ENCODE measurements at regions not wholly inside any gene's neighbourhood (a gene's known extent, or its start where the extent isn't known, plus 50 kb on each side); places are given as distances from the start of the nearest gene placed in this dataset.

DNA sequence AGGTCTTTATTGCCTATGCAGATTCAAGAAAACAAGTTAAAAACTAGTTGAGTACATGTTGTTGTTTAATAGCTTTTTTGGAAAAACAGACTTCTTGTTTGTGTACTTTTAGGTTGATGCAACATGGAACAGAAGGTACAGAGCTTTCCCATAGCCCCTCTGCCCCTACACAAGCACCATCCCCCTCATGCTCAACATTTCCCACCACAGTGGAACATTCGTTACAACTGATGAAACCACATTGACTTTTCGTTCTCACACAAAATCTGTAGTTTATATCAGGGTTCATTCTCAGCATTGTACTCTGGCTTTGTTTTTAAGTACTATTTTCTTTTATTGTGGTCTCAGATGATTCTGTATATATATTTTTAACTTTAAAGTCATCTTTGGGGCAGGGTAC is 1054.6 kb downstream of the NTRK3 start (continued):
- TF ChIP-seq, protein P1, sequence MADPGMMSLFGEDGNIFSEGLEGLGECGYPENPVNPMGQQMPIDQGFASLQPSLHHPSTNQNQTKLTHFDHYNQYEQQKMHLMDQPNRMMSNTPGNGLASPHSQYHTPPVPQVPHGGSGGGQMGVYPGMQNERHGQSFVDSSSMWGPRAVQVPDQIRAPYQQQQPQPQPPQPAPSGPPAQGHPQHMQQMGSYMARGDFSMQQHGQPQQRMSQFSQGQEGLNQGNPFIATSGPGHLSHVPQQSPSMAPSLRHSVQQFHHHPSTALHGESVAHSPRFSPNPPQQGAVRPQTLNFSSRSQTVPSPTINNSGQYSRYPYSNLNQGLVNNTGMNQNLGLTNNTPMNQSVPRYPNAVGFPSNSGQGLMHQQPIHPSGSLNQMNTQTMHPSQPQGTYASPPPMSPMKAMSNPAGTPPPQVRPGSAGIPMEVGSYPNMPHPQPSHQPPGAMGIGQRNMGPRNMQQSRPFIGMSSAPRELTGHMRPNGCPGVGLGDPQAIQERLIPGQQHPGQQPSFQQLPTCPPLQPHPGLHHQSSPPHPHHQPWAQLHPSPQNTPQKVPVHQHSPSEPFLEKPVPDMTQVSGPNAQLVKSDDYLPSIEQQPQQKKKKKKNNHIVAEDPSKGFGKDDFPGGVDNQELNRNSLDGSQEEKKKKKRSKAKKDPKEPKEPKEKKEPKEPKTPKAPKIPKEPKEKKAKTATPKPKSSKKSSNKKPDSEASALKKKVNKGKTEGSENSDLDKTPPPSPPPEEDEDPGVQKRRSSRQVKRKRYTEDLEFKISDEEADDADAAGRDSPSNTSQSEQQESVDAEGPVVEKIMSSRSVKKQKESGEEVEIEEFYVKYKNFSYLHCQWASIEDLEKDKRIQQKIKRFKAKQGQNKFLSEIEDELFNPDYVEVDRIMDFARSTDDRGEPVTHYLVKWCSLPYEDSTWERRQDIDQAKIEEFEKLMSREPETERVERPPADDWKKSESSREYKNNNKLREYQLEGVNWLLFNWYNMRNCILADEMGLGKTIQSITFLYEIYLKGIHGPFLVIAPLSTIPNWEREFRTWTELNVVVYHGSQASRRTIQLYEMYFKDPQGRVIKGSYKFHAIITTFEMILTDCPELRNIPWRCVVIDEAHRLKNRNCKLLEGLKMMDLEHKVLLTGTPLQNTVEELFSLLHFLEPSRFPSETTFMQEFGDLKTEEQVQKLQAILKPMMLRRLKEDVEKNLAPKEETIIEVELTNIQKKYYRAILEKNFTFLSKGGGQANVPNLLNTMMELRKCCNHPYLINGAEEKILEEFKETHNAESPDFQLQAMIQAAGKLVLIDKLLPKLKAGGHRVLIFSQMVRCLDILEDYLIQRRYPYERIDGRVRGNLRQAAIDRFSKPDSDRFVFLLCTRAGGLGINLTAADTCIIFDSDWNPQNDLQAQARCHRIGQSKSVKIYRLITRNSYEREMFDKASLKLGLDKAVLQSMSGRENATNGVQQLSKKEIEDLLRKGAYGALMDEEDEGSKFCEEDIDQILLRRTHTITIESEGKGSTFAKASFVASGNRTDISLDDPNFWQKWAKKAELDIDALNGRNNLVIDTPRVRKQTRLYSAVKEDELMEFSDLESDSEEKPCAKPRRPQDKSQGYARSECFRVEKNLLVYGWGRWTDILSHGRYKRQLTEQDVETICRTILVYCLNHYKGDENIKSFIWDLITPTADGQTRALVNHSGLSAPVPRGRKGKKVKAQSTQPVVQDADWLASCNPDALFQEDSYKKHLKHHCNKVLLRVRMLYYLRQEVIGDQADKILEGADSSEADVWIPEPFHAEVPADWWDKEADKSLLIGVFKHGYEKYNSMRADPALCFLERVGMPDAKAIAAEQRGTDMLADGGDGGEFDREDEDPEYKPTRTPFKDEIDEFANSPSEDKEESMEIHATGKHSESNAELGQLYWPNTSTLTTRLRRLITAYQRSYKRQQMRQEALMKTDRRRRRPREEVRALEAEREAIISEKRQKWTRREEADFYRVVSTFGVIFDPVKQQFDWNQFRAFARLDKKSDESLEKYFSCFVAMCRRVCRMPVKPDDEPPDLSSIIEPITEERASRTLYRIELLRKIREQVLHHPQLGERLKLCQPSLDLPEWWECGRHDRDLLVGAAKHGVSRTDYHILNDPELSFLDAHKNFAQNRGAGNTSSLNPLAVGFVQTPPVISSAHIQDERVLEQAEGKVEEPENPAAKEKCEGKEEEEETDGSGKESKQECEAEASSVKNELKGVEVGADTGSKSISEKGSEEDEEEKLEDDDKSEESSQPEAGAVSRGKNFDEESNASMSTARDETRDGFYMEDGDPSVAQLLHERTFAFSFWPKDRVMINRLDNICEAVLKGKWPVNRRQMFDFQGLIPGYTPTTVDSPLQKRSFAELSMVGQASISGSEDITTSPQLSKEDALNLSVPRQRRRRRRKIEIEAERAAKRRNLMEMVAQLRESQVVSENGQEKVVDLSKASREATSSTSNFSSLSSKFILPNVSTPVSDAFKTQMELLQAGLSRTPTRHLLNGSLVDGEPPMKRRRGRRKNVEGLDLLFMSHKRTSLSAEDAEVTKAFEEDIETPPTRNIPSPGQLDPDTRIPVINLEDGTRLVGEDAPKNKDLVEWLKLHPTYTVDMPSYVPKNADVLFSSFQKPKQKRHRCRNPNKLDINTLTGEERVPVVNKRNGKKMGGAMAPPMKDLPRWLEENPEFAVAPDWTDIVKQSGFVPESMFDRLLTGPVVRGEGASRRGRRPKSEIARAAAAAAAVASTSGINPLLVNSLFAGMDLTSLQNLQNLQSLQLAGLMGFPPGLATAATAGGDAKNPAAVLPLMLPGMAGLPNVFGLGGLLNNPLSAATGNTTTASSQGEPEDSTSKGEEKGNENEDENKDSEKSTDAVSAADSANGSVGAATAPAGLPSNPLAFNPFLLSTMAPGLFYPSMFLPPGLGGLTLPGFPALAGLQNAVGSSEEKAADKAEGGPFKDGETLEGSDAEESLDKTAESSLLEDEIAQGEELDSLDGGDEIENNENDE (IDR thresholded peaks at IDR 0.05; ENCODE audit: insufficient replicate concordance, low read length) = no peak
- no peak for TF ChIP-seq CHD1 (IDR thresholded peaks at IDR 0.05; ENCODE audit: low read depth, low read length)
- TF ChIP-seq GTF2F1 (IDR thresholded peaks at IDR 0.05; ENCODE audit: borderline replicate concordance, low read depth, low read length) = no peak
- TF ChIP-seq CHD2 (IDR thresholded peaks at IDR 0.05; ENCODE audit: low read length) = no peak
- TF ChIP-seq SUZ12 (IDR thresholded peaks at IDR 0.05; ENCODE audit: low read length) = no peak
- TF ChIP-seq ZNF274 (IDR thresholded peaks at IDR 0.05; ENCODE audit: borderline replicate concordance, extremely low read depth, low read length) = no peak
- TF ChIP-seq CTBP2 (IDR thresholded peaks at IDR 0.05; ENCODE audit: borderline replicate concordance, insufficient read depth, insufficient read length, low read length) = no peak
- TF ChIP-seq YY1 (IDR thresholded peaks at IDR 0.05; ENCODE audit: low read depth, low read length) = no peak
- no peak for TF ChIP-seq SP1 (IDR thresholded peaks at IDR 0.05; ENCODE audit: low read depth, low read length)
- no peak for TF ChIP-seq MAFK (IDR thresholded peaks at IDR 0.05; ENCODE audit: low read depth, low read length)
- TF ChIP-seq RNF2 (IDR thresholded peaks at IDR 0.05; ENCODE audit: borderline replicate concordance, low read depth, low read length, missing control alignments, poor library complexity, severe bottlenecking) = no peak
- no peak for TF ChIP-seq JUND (IDR thresholded peaks at IDR 0.05; ENCODE audit: low read length)
- TF ChIP-seq SP2 (IDR thresholded peaks at IDR 0.05; ENCODE audit: low read length) = no peak
